ENCODE measurements at regions not wholly inside any gene's neighbourhood (a gene's known extent, or its start where the extent isn't known, plus 50 kb on each side); places are given as distances from the start of the nearest gene placed in this dataset.

DNA sequence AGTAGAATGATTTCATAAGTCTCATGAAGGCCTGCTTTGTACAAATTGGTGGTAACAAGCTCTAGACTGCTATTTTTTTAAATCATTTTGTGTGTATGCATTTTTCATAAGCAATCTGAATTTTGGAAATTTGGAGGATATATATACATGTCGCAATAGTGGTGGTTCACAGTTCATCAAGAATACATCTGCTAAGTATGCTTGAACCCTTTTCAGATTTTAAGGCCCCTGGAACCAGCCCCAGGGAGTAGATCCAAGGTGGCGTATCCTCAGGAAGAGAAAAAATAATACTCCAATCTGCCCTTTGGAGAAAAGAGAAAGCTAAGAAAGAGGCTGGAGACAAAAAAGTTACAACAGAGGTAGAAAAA is 141.6 kb downstream of the HINT1 start:
- TF ChIP-seq CTCF (conservative IDR thresholded peaks at IDR 0.05; ENCODE audit: low read length) (no peak), EZH2phosphoT487 (IDR thresholded peaks at IDR 0.05; ENCODE audit: borderline replicate concordance) (no peak)
